ENCODE measurements at regions not wholly inside any gene's neighbourhood (a gene's known extent, or its start where the extent isn't known, plus 50 kb on each side); places are given as distances from the start of the nearest gene placed in this dataset.

DNA sequence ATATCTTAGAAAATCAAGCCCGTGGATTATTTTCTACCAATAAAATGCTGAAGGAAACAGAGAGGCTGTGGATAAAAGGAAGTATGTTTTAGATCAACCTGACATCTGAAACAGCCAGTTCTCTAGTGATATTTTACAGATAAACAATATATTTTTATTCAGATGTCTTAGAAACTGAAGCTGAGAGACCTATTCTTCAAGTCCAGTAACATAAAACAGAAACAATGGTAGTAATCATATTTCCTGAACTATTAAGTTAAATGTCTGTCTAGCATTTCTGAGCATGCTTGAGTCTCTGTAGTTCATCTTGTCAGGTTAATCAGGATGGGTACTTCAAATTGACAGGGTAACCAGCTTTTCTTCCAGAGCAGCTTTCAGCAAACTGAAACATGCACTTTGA lies 449.6 kb upstream of the TOM1L1 start:
- Histone ChIP-seq H3K23ac (ENCODE audit: low read depth, low read length) (no peak overlapping the region), H2AK9ac (replicated peaks; ENCODE audit: low read depth, low read length, poor library complexity) (no peak overlapping the region), H3K4ac (ENCODE audit: low read depth, low read length) (no peak overlapping the region), H3K27ac (ENCODE audit: insufficient read depth, low read length) (no peak overlapping the region), H4K5ac (ENCODE audit: low read depth, low read length) (no peak overlapping the region), H2AK5ac (ENCODE audit: low read depth, low read length) (no peak overlapping the region), H3K18ac (ENCODE audit: low read depth, low read length) (no peak overlapping the region), H3K4me2 (ENCODE audit: low read depth, low read length) (no peak overlapping the region), H2BK120ac (ENCODE audit: low read depth, low read length) (no peak overlapping the region), H4K8ac (ENCODE audit: low read depth in 2 of 2, low read length in 2 of 2) (no peak overlapping the region), H3K27me3 (ENCODE audit: control insufficient read depth, insufficient read depth, low read length) (no peaks in the 10 kb centered on the region), H2BK5ac (ENCODE audit: low read depth, low read length, poor library complexity, severe bottlenecking) (no peak overlapping the region), H3K36me3 (ENCODE audit: control insufficient read depth, insufficient read depth, low read length) (no peaks in the 10 kb centered on the region), H3K56ac (ENCODE audit: extremely low read depth, insufficient read depth, low read length) (no peak overlapping the region), H3K4me1 (ENCODE audit: control insufficient read depth, insufficient read depth, low read length) (no peaks in the 10 kb centered on the region), H3K9me3 (ENCODE audit: control insufficient read depth, insufficient read depth, low read length) (peaks cover 7% of the 10 kb centered on the region), H3K9ac (ENCODE audit: low read depth, low read length) (no peak overlapping the region), H3K4me3 (ENCODE audit: insufficient read depth, low read depth, low read length) (no peak overlapping the region), H4K20me1 (ENCODE audit: insufficient read depth, low read length) (no peaks in the 10 kb centered on the region), H2BK20ac (ENCODE audit: low read depth, low read length) (no peak overlapping the region), H4K91ac (ENCODE audit: insufficient read depth, low read depth, low read length) (no peak overlapping the region), H3K79me1 (ENCODE audit: low read depth in 1 of 2, low read length in 2 of 2) (no peaks in the 10 kb centered on the region), H3K14ac (replicated peaks; ENCODE audit: low read depth, low read length) (no peak overlapping the region), H3K9me1 (ENCODE audit: insufficient read depth, low read length) (no peaks in the 10 kb centered on the region), H2AFZ (replicated peaks; ENCODE audit: low read length, poor library complexity) (no peak overlapping the region), H2BK15ac (ENCODE audit: low read depth, low read length) (no peak overlapping the region)
- no CpG with 5 or more reads among the region's 1 CpG for WGBS, 2 experiments (ENCODE audit: extremely low coverage in 2 of 2, insufficient read length in 1 of 2)
- ChIA-PET CTCF (interaction anchor here (0.6 kb wide), 1 partner anchor 156 kb away, joined by 6 read pairs; no protein-coding TSS in a partner anchor), POLR2A (ENCODE audit: unreplicated experiment) (no interaction called here)
- intact Hi-C loops (cut with micrococcal nuclease) (no loop called here), dilution Hi-C loops (cut with HindIII; ENCODE audit: low sequenced_read_pairs, unreplicated experiment) (no loop called here), in situ Hi-C loops (cut with MboI; ENCODE audit: low sequenced_read_pairs) (no loop called here)
- no peak for DNase-seq
- TF ChIP-seq CTCF (conservative IDR thresholded peaks at IDR 0.05; ENCODE audit: low read depth, low read length) (no peak), RAD21 (IDR thresholded peaks at IDR 0.05; ENCODE audit: low read length) (no peak), POLR2A (IDR thresholded peaks at IDR 0.05; ENCODE audit: low read depth, low read length) (no peak), MAZ (IDR thresholded peaks at IDR 0.05; ENCODE audit: borderline replicate concordance, low read depth, low read length) (no peak), BHLHE40 (IDR thresholded peaks at IDR 0.05; ENCODE audit: low read depth, low read length) (no peak), MAFK (IDR thresholded peaks at IDR 0.05; ENCODE audit: low read depth, low read length) (no peak), SMC3 (IDR thresholded peaks at IDR 0.05; ENCODE audit: low read depth, low read length) (no peak), NFE2L2 (IDR thresholded peaks at IDR 0.05; ENCODE audit: low read depth, low read length) (no peak), USF2 (IDR thresholded peaks at IDR 0.05; ENCODE audit: low read depth, low read length) (no peak), CEBPB (IDR thresholded peaks at IDR 0.05; ENCODE audit: low read depth, low read length) (no peak), CHD1 (IDR thresholded peaks at IDR 0.05; ENCODE audit: low read depth, low read length) (no peak), RFX5 (IDR thresholded peaks at IDR 0.05; ENCODE audit: low read depth, low read length) (no peak), MXI1 (IDR thresholded peaks at IDR 0.05; ENCODE audit: borderline replicate concordance, low read depth, low read length) (no peak), FOS (IDR thresholded peaks at IDR 0.05; ENCODE audit: low read depth, low read length) (no peak), RCOR1 (IDR thresholded peaks at IDR 0.05; ENCODE audit: insufficient replicate concordance, low read length) (no peak)
- TF ChIP-seq, protein P1, sequence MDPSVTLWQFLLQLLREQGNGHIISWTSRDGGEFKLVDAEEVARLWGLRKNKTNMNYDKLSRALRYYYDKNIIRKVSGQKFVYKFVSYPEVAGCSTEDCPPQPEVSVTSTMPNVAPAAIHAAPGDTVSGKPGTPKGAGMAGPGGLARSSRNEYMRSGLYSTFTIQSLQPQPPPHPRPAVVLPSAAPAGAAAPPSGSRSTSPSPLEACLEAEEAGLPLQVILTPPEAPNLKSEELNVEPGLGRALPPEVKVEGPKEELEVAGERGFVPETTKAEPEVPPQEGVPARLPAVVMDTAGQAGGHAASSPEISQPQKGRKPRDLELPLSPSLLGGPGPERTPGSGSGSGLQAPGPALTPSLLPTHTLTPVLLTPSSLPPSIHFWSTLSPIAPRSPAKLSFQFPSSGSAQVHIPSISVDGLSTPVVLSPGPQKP (IDR thresholded peaks at IDR 0.05; ENCODE audit: borderline replicate concordance, low read depth, low read length): no peak
- BruUV-seq (replicated peaks): no TSS peak
- ATAC-seq (ENCODE audit: low read depth): no peak

All from IMR-90 (cell line).